OCI-LY3 (cell line): ENCODE measurements at regions not wholly inside any gene's neighbourhood (a gene's known extent, or its start where the extent isn't known, plus 50 kb on each side); places are given as distances from the start of the nearest gene placed in this dataset.

Experiments
- EZH2phosphoT487 ChIP-seq: fragments of 200-600 bp; shearing (Covaris generic); IDR thresholded peaks from 2 replicates; pipeline ENCODE4 v1.6.1; 2018; ENCODE audit warnings: antibody characterized with exemption, mixed run types, low read depth
- TF ChIP-seq, protein P1 (sequence below): fragments of 200-600, 300-600 bp; sonication (generic); IDR thresholded peaks from 2 replicates; pipeline ENCODE4 v1.5.1; 2014; ENCODE audit warnings: antibody characterized with exemption, low read length, low read depth

DNA sequence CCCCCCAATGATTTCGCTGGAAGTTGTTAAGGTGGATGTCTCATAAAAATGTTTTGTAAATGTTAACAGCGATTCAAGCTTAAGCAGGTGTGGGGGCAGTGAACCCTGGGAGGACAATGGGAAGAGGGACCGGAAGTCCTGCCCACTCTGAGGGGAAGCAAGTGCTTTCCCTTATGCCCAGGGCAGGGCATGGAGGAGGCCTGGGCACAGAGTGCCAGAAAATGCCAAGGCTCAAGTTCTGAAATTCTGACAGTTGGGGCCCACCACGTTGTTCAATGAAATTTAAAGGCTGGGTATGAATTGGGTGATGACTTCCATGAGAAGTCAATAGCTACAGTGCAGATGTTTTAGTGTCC, 132.7 kb upstream of the SALL4 start:
- TF ChIP-seq, protein P1, sequence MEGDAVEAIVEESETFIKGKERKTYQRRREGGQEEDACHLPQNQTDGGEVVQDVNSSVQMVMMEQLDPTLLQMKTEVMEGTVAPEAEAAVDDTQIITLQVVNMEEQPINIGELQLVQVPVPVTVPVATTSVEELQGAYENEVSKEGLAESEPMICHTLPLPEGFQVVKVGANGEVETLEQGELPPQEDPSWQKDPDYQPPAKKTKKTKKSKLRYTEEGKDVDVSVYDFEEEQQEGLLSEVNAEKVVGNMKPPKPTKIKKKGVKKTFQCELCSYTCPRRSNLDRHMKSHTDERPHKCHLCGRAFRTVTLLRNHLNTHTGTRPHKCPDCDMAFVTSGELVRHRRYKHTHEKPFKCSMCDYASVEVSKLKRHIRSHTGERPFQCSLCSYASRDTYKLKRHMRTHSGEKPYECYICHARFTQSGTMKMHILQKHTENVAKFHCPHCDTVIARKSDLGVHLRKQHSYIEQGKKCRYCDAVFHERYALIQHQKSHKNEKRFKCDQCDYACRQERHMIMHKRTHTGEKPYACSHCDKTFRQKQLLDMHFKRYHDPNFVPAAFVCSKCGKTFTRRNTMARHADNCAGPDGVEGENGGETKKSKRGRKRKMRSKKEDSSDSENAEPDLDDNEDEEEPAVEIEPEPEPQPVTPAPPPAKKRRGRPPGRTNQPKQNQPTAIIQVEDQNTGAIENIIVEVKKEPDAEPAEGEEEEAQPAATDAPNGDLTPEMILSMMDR = no peak
- no peak for TF ChIP-seq EZH2phosphoT487
